AG10803 (cell line): ENCODE measurements at regions not wholly inside any gene's neighbourhood (a gene's known extent, or its start where the extent isn't known, plus 50 kb on each side); places are given as distances from the start of the nearest gene placed in this dataset.

Experiments
- DNase-seq: peaks from one replicate; pipeline ENCODE4 v3.0.0; 2010; ENCODE audit warnings: low read depth
- H3K4me3 ChIP-seq: 2 replicates; pipeline ENCODE4 v1.5.1; 2011; ENCODE audit warnings: mild to moderate bottlenecking, low read length, control low read depth
- CTCF ChIP-seq: conservative IDR thresholded peaks from 2 replicates; pipeline ENCODE4 v1.5.1; 2011; ENCODE audit warnings: mild to moderate bottlenecking, low read length, control low read depth, inconsistent platforms

- DNase-seq, result no peak
- H3K4me3 ChIP-seq, result no peak overlapping the region
- no peak for TF ChIP-seq CTCF
These were observed 919.8 kb downstream of the CENPC start for GRCh38 chr4:66625480-66625879.

- no peak for TF ChIP-seq CTCF
- no peak for DNase-seq
- H3K4me3 ChIP-seq, result no peak overlapping the region
These were observed 931.7 kb downstream of the CENPC start for GRCh38 chr4:66613591-66613990.

- DNase-seq, result no peak
- no peak for TF ChIP-seq CTCF
- no peak overlapping the region for H3K4me3 ChIP-seq
These were observed 936.3 kb downstream of the CENPC start for GRCh38 chr4:66609014-66609413.

GRCh38 chr4:66606908-66607307, 936.6 kb upstream of the EPHA5 start:
- no peak overlapping the region for H3K4me3 ChIP-seq
- DNase-seq, result no peak
- no peak for TF ChIP-seq CTCF

- no peak for TF ChIP-seq CTCF
- no peak overlapping the region for H3K4me3 ChIP-seq
- no peak for DNase-seq
These were observed 935.9 kb upstream of the EPHA5 start for GRCh38 chr4:66606215-66606614.

- H3K4me3 ChIP-seq, result no peak overlapping the region
- no peak for DNase-seq
- no peak for TF ChIP-seq CTCF
These were observed 933.9 kb upstream of the EPHA5 start for GRCh38 chr4:66604192-66604591.

GRCh38 chr4:66602622-66603021, 932.3 kb upstream of the EPHA5 start:
- H3K4me3 ChIP-seq, result no peak overlapping the region
- DNase-seq, result no peak
- TF ChIP-seq CTCF, result no peak
